SK-N-SH (cell line): ENCODE measurements at regions not wholly inside any gene's neighbourhood (a gene's known extent, or its start where the extent isn't known, plus 50 kb on each side); places are given as distances from the start of the nearest gene placed in this dataset.

ENCODE experiments used
- CTCF ChIA-PET: fragments of 300-600, 350-600 bp; formaldehyde crosslinking; extraction: SDS; loops from one replicate; lab custom pipeline; 2021; lab: Yijun Ruan, JAX
- POLR2A ChIA-PET: fragments of 350-600 bp; sonication (Branson Sonifier 250); formaldehyde crosslinking; extraction: SDS; loops from one replicate; lab custom pipeline; 2020; ENCODE audit warnings: antibody characterized with exemption, inconsistent platforms; lab: Yijun Ruan, JAX
- DNase-seq: peaks from one replicate; pipeline ENCODE4 v3.0.0; 2012
- H2AFZ ChIP-seq: fragments of 200-600 bp; sonication (generic); 2 replicates; pipeline ENCODE4 v1.8.1; 2016; ENCODE audit warnings: antibody characterized with exemption, mild to moderate bottlenecking, low read depth
- H3F3A ChIP-seq: fragments of 200-600 bp; sonication (generic); replicated peaks from 2 replicates; pipeline ENCODE3; 2016; ENCODE audit warnings: antibody characterized with exemption, mild to moderate bottlenecking; ENCODE audit not compliant: insufficient read depth
- H3K27ac ChIP-seq, 2 experiments: fragments of 200-500 bp in 1 of 2; fragments of 200-600 bp in 1 of 2; sonication (Bioruptor generic) in 1 of 2; sonication (generic), shearing (Covaris generic) in 1 of 2; 2 replicates each; pipeline versions ENCODE4 v1.5.1 to v1.6.1; 2014 to 2016; ENCODE audit warnings: low read depth in 2 of 2, inconsistent platforms in 1 of 2, low read length in 1 of 2, mild to moderate bottlenecking in 1 of 2, mixed read lengths in 1 of 2
- H3K27me3 ChIP-seq: fragments of 200-600 bp; sonication (generic), shearing (Covaris generic); 2 replicates; pipeline ENCODE4 v1.6.1; 2016; ENCODE audit warnings: mixed run types; ENCODE audit not compliant: insufficient read depth
- H3K36me3 ChIP-seq, 2 experiments: fragments of 200-500 bp in 1 of 2; fragments of 200-600 bp in 1 of 2; sonication (Bioruptor generic) in 1 of 2; sonication (generic) in 1 of 2; replicated peaks in 1 of 2; 2 replicates each; pipeline versions ENCODE3 to v1.5.1; 2014 to 2016; ENCODE audit warnings: low read length in 1 of 2, mild to moderate bottlenecking in 1 of 2; ENCODE audit not compliant: insufficient read depth in 2 of 2, control insufficient read depth in 1 of 2
- H3K4me1 ChIP-seq, 2 experiments: fragments of 200-500 bp in 1 of 2; fragments of 200-600 bp in 1 of 2; sonication (Bioruptor generic) in 1 of 2; sonication (generic), shearing (Covaris generic) in 1 of 2; 2 replicates each; pipeline versions ENCODE4 v1.5.1 to v1.6.1; 2014 to 2016; ENCODE audit warnings: low read depth in 1 of 2, low read length in 1 of 2, mixed run types in 1 of 2; ENCODE audit not compliant: insufficient read depth in 2 of 2, control insufficient read depth in 1 of 2
- H3K4me2 ChIP-seq: fragments of 200-600 bp; sonication (generic), shearing (Covaris generic); 2 replicates; pipeline ENCODE4 v1.6.1; 2017; ENCODE audit warnings: mixed run types
- H3K4me3 ChIP-seq, 2 experiments: fragments of 200-500 bp in 1 of 2; fragments of 200-600 bp in 1 of 2; sonication (Bioruptor generic) in 1 of 2; sonication (generic), shearing (Covaris generic) in 1 of 2; 2 replicates each; pipeline versions ENCODE4 v1.5.1 to v1.8.1; 2014 to 2016; ENCODE audit warnings: low read depth in 2 of 2, inconsistent platforms in 1 of 2, low read length in 1 of 2, mild to moderate bottlenecking in 1 of 2, mixed read lengths in 1 of 2, moderate library complexity in 1 of 2
- H3K79me2 ChIP-seq: fragments of 200-600 bp; sonication (generic); 2 replicates; pipeline ENCODE4 v1.8.1; 2017; ENCODE audit warnings: mild to moderate bottlenecking; ENCODE audit not compliant: insufficient read depth
- H3K9ac ChIP-seq: fragments of 200-600 bp; sonication (generic); 2 replicates; pipeline ENCODE4 v1.6.1; 2017; ENCODE audit warnings: mixed run types
- H3K9me2 ChIP-seq: fragments of 200-600 bp; sonication (generic); 2 replicates; pipeline ENCODE4 v1.6.1; 2017; ENCODE audit warnings: mixed run types
- H3K9me3 ChIP-seq: fragments of 200-600 bp; sonication (generic); 2 replicates; pipeline ENCODE4 v1.6.1; 2017; ENCODE audit warnings: mixed run types, mild to moderate bottlenecking, moderate library complexity
- H4K20me1 ChIP-seq: fragments of 200-600 bp; sonication (generic); 2 replicates; pipeline ENCODE4 v1.6.1; 2017; ENCODE audit warnings: mild to moderate bottlenecking, mixed run types; ENCODE audit not compliant: insufficient read depth
- CHD2 ChIP-seq: fragments of 150-350 bp; IDR thresholded peaks from 2 replicates; pipeline ENCODE4 v1.6.1; 2018; ENCODE audit warnings: low read length; ENCODE audit not compliant: partially characterized antibody
- CTCF ChIP-seq: fragments of 200-600 bp; sonication (generic); IDR thresholded peaks from 2 replicates; pipeline ENCODE4 v1.6.1; 2017; ENCODE audit warnings: antibody characterized with exemption, mild to moderate bottlenecking, moderate library complexity
- ELF1 ChIP-seq: IDR thresholded peaks from 2 replicates; pipeline ENCODE4 v1.4.0; 2012
- FOXJ3 ChIP-seq: sonication (generic); formaldehyde crosslinking; IDR thresholded peaks from 2 replicates; pipeline ENCODE4 v1.5.1; 2020; ENCODE audit warnings: mild to moderate bottlenecking, missing genetic modification reagents
- FOXM1 ChIP-seq: IDR thresholded peaks from 2 replicates; pipeline ENCODE4 v1.4.0; 2012; ENCODE audit warnings: low read depth, mild to moderate bottlenecking
- GABPA ChIP-seq: IDR thresholded peaks from 2 replicates; pipeline ENCODE4 v1.4.0; 2012; ENCODE audit warnings: low read depth, mild to moderate bottlenecking
- JUND ChIP-seq: IDR thresholded peaks from 2 replicates; pipeline ENCODE4 v1.4.0; 2012
- NFIC ChIP-seq: IDR thresholded peaks from 2 replicates; pipeline ENCODE4 v1.4.0; 2012; ENCODE audit warnings: borderline replicate concordance
- PBX3 ChIP-seq: IDR thresholded peaks from 2 replicates; pipeline ENCODE4; 2012
- RXRA ChIP-seq: IDR thresholded peaks from 2 replicates; pipeline ENCODE4 v1.4.0; 2012; ENCODE audit warnings: low read depth, mild to moderate bottlenecking, borderline replicate concordance
- SMC3 ChIP-seq: IDR thresholded peaks from 2 replicates; pipeline ENCODE4 v1.6.1; 2012; ENCODE audit warnings: low read depth, low read length, improper control_type of control experiment
- TAF1 ChIP-seq: IDR thresholded peaks from 2 replicates; pipeline ENCODE4 v1.6.1; 2012; ENCODE audit warnings: low read depth, mild to moderate bottlenecking, low read length, moderate library complexity, borderline replicate concordance
- YY1 ChIP-seq: IDR thresholded peaks from 2 replicates; pipeline ENCODE4 v1.4.0; 2012; ENCODE audit warnings: low read depth, mild to moderate bottlenecking
- WGBS: methylation state at CpG from one replicate; pipeline ENCODE4 v1.1.6; 2017; ENCODE audit warnings: low lambda C conversion rate; 5-methylcytosine and 5-hydroxymethylcytosine counted together
- TF ChIP-seq, protein P1 (sequence below): IDR thresholded peaks from 2 replicates; pipeline ENCODE4 v1.4.0; 2012; ENCODE audit warnings: low read depth, borderline replicate concordance

DNA sequence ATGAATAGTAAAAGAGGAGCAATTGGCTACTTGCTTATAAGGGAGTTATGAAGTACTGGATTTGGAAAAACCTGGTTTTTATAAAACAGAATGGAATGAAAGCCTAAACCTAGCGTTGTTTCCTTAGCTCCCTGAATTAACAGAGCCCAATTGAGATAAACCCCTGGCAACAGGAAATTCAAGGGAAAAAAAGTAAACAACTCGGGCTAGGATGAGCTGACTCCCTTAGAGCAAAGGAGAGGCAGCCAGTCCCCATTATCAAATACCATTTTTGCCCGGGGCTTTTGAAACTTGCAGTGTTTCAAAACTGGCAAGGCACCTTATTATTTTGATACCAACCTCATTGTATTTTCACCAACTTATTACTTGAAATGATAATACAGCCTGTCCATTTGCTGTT, 587.5 kb downstream of the CD109 start (continued):
- TF ChIP-seq JUND, result no peak
- TF ChIP-seq NFIC, result no peak
- TF ChIP-seq FOXM1, result no peak
- TF ChIP-seq SMC3, result no peak
- no peak for TF ChIP-seq GABPA
- TF ChIP-seq ELF1, result no peak
- TF ChIP-seq CHD2, result no peak

DNA sequence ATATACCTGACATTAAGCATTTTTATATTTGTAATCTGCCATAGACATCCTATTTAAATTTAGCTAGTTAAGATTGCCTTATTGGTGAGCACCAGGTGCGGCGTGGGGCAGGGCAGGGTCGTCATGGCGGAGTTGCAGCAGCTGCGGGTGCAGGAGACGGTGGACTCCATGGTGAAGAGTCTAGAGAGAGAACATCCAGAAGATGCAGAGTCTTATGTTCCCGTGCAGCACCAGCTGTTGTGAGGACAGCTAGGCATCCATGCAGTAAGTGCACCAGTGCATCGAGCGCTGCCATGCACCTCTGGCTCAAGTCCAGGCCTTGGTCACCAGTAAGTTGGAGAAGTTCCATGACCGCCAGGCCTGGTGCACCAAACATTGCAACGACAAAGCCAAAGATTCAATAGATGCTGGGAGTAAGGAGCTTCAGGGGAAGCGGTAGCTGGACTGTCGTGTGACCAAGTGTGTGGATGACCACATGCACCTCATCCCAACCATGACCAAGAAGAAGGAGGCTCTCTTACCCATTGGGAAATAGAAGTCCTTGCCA, 586.2 kb downstream of the CD109 start:
- CTCF ChIA-PET, result no interaction called here
- Histone ChIP-seq H3K4me1 (no peaks in the 10 kb centered on the region), H3K36me3 (no peaks in the 10 kb centered on the region), H3K4me2 (no peak overlapping the region), H4K20me1 (no peaks in the 10 kb centered on the region), H3F3A (no peaks in the 10 kb centered on the region), H3K9me2 (no peaks in the 10 kb centered on the region), H3K9me3 (no peaks in the 10 kb centered on the region), H2AFZ (no peak overlapping the region), H3K79me2 (no peaks in the 10 kb centered on the region), H3K4me3 (no peak overlapping the region), H3K27ac (no peak overlapping the region), H3K9ac (no peak overlapping the region), H3K27me3 (no peaks in the 10 kb centered on the region; the same call in 1 of the 2 replicates)
- 32% methylated on average over 13 of the region's 13 CpGs for WGBS
- DNase-seq, result no peak
- POLR2A ChIA-PET, result no interaction called here
- TF ChIP-seq, protein P1, sequence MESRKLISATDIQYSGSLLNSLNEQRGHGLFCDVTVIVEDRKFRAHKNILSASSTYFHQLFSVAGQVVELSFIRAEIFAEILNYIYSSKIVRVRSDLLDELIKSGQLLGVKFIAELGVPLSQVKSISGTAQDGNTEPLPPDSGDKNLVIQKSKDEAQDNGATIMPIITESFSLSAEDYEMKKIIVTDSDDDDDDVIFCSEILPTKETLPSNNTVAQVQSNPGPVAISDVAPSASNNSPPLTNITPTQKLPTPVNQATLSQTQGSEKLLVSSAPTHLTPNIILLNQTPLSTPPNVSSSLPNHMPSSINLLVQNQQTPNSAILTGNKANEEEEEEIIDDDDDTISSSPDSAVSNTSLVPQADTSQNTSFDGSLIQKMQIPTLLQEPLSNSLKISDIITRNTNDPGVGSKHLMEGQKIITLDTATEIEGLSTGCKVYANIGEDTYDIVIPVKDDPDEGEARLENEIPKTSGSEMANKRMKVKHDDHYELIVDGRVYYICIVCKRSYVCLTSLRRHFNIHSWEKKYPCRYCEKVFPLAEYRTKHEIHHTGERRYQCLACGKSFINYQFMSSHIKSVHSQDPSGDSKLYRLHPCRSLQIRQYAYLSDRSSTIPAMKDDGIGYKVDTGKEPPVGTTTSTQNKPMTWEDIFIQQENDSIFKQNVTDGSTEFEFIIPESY, result no peak
- TF ChIP-seq CTCF (no peak), PBX3 (no peak), FOXM1 (no peak), RXRA (no peak), GABPA (no peak), FOXJ3 (CRISPR knock-in tag) (no peak), TAF1 (no peak), YY1 (no peak)
